NB4 (cell line): ENCODE measurements at regions not wholly inside any gene's neighbourhood (a gene's known extent, or its start where the extent isn't known, plus 50 kb on each side); places are given as distances from the start of the nearest gene placed in this dataset.

Source experiments
- DNase-seq: peaks from one replicate; pipeline ENCODE4 v3.0.0; 2010; ENCODE audit warnings: low read depth
- H3K4me3 ChIP-seq: one replicate; pipeline ENCODE4 v1.5.1; 2011; ENCODE audit warnings: mild to moderate bottlenecking, low read depth, low read length, moderate library complexity
- CTCF ChIP-seq: IDR thresholded peaks from one replicate; pipeline ENCODE4 v1.5.1; 2012; ENCODE audit warnings: low read depth, low read length
- MAX ChIP-seq: IDR thresholded peaks from 2 replicates; pipeline ENCODE4 v1.6.1; 2011; ENCODE audit warnings: low read depth, low read length
- MYC ChIP-seq: IDR thresholded peaks from 2 replicates; pipeline ENCODE4 v1.6.1; 2011; ENCODE audit warnings: low read depth, low read length
- POLR2A ChIP-seq: IDR thresholded peaks from 2 replicates; pipeline ENCODE4 v1.6.1; 2011; ENCODE audit warnings: mild to moderate bottlenecking; ENCODE audit not compliant: insufficient read length; ENCODE audit errors: extremely low read depth

GRCh38 chr5:82396396-82396795 is 118.2 kb upstream of the RPS23 start:
- TF ChIP-seq MYC = no peak
- no peak for TF ChIP-seq MAX
- TF ChIP-seq CTCF = no peak
- TF ChIP-seq POLR2A = no peak
- no peak for DNase-seq
- no peak overlapping the region for H3K4me3 ChIP-seq

- TF ChIP-seq CTCF = no peak
- TF ChIP-seq POLR2A = no peak
- no peak for TF ChIP-seq MYC
- no peak for TF ChIP-seq MAX
- DNase-seq = no peak
- H3K4me3 ChIP-seq = no peak overlapping the region
Measured at GRCh38 chr5:82393951-82394350, 115.8 kb upstream of the RPS23 start.

GRCh38 chr5:82390088-82390487 is 111.9 kb upstream of the RPS23 start:
- TF ChIP-seq CTCF = no peak
- TF ChIP-seq MYC = no peak
- no peak overlapping the region for H3K4me3 ChIP-seq
- no peak for DNase-seq

GRCh38 chr5:82389347-82389746 is 111.2 kb upstream of the RPS23 start:
- TF ChIP-seq POLR2A = no peak
- TF ChIP-seq CTCF = no peak
- TF ChIP-seq MAX = no peak
- no peak for TF ChIP-seq MYC
- no peak for DNase-seq
- no peak overlapping the region for H3K4me3 ChIP-seq

GRCh38 chr5:82388181-82388580 is 110.0 kb upstream of the RPS23 start:
- no peak overlapping the region for H3K4me3 ChIP-seq
- DNase-seq = no peak
- TF ChIP-seq MAX (no peak), MYC (no peak), POLR2A (no peak), CTCF (no peak)

- no peak for DNase-seq
- TF ChIP-seq POLR2A (no peak), MAX (no peak)
- no peak overlapping the region for H3K4me3 ChIP-seq
Measured at GRCh38 chr5:82387819-82388166, 109.6 kb upstream of the RPS23 start.
